Astrocyte (in vitro differentiated cells and primary cell): ENCODE measurements at regions not wholly inside any gene's neighbourhood (a gene's known extent, or its start where the extent isn't known, plus 50 kb on each side); places are given as distances from the start of the nearest gene placed in this dataset.

ENCODE experiments used
- DNase-seq: peaks from one replicate; pipeline ENCODE4 v3.0.0-alpha.2; 2010; ENCODE audit warnings: low read depth
- FAIRE-seq: peaks from 2 replicates; lab custom pipeline; 2011; peaks lifted over from hg19 to GRCh38; lab: Jason Lieb, UNC
- H2AFZ ChIP-seq: 2 replicates; pipeline ENCODE4 v1.6.0; 2012; ENCODE audit warnings: low read depth, low read length, inconsistent platforms
- H3K27ac ChIP-seq: 2 replicates; pipeline ENCODE4 v1.5.1; 2011; ENCODE audit warnings: low read depth, low read length, inconsistent platforms
- H3K27me3 ChIP-seq: 2 replicates; pipeline ENCODE4 v1.6.0; 2011; ENCODE audit warnings: low read length, inconsistent platforms; ENCODE audit not compliant: insufficient read depth
- H3K36me3 ChIP-seq: 2 replicates; pipeline ENCODE4 v1.5.1; 2011; ENCODE audit warnings: low read length, inconsistent platforms; ENCODE audit not compliant: insufficient read depth
- H3K4me1 ChIP-seq: 2 replicates; pipeline ENCODE4 v1.5.1; 2011; ENCODE audit warnings: low read length, inconsistent platforms; ENCODE audit not compliant: insufficient read depth
- H3K4me2 ChIP-seq: 2 replicates; pipeline ENCODE4 v1.6.0; 2012; ENCODE audit warnings: low read length, inconsistent platforms
- H3K4me3 ChIP-seq: 2 replicates; pipeline ENCODE4 v1.5.1; 2011; ENCODE audit warnings: low read depth, mild to moderate bottlenecking, low read length, inconsistent platforms; ENCODE audit not compliant: insufficient read depth
- H3K79me2 ChIP-seq: 2 replicates; pipeline ENCODE4 v1.6.0; 2012; ENCODE audit warnings: mild to moderate bottlenecking, low read length, inconsistent platforms; ENCODE audit not compliant: insufficient read depth
- H3K9ac ChIP-seq: 2 replicates; pipeline ENCODE4 v1.6.0; 2012; ENCODE audit warnings: mild to moderate bottlenecking, low read length, inconsistent platforms
- H3K9me3 ChIP-seq: 2 replicates; pipeline ENCODE4 v1.5.1; 2012; ENCODE audit warnings: low read depth, mild to moderate bottlenecking, low read length, inconsistent platforms; ENCODE audit not compliant: insufficient read depth
- H4K20me1 ChIP-seq: 2 replicates; pipeline ENCODE4 v1.6.0; 2012; ENCODE audit warnings: low read length, inconsistent platforms; ENCODE audit not compliant: insufficient read depth
- H3K27ac Mint-ChIP-seq: one replicate; pipeline ENCODE4 v1.8.0; 2021; ENCODE audit warnings: mild to moderate bottlenecking, mixed read lengths; ENCODE audit not compliant: unreplicated experiment
- H3K27me3 Mint-ChIP-seq: one replicate; pipeline ENCODE4 v1.8.0; 2021; ENCODE audit warnings: low read depth, mixed read lengths; ENCODE audit not compliant: unreplicated experiment
- H3K36me3 Mint-ChIP-seq: one replicate; pipeline ENCODE4 v1.8.0; 2021; ENCODE audit warnings: low read depth, mixed read lengths; ENCODE audit not compliant: unreplicated experiment
- H3K4me1 Mint-ChIP-seq: one replicate; pipeline ENCODE4 v1.8.0; 2021; ENCODE audit warnings: low read depth, mixed read lengths; ENCODE audit not compliant: unreplicated experiment
- H3K4me3 Mint-ChIP-seq: one replicate; pipeline ENCODE4 v1.8.0; 2021; ENCODE audit warnings: mild to moderate bottlenecking, moderate library complexity, mixed read lengths; ENCODE audit not compliant: unreplicated experiment
- H3K9me3 Mint-ChIP-seq: one replicate; pipeline ENCODE4 v1.8.0; 2021; ENCODE audit warnings: mild to moderate bottlenecking, mixed read lengths; ENCODE audit not compliant: unreplicated experiment
- EZH2 ChIP-seq: IDR thresholded peaks from 2 replicates; pipeline ENCODE4 v1.6.1; 2012; ENCODE audit warnings: mild to moderate bottlenecking, low read length, inconsistent platforms; ENCODE audit not compliant: insufficient read depth
- TF ChIP-seq, protein P1 (sequence below): IDR thresholded peaks from 2 replicates; pipeline ENCODE4 v1.5.1; 2011; ENCODE audit warnings: low read depth, mild to moderate bottlenecking, inconsistent platforms, low read length, moderate library complexity; ENCODE audit not compliant: insufficient read depth

DNA sequence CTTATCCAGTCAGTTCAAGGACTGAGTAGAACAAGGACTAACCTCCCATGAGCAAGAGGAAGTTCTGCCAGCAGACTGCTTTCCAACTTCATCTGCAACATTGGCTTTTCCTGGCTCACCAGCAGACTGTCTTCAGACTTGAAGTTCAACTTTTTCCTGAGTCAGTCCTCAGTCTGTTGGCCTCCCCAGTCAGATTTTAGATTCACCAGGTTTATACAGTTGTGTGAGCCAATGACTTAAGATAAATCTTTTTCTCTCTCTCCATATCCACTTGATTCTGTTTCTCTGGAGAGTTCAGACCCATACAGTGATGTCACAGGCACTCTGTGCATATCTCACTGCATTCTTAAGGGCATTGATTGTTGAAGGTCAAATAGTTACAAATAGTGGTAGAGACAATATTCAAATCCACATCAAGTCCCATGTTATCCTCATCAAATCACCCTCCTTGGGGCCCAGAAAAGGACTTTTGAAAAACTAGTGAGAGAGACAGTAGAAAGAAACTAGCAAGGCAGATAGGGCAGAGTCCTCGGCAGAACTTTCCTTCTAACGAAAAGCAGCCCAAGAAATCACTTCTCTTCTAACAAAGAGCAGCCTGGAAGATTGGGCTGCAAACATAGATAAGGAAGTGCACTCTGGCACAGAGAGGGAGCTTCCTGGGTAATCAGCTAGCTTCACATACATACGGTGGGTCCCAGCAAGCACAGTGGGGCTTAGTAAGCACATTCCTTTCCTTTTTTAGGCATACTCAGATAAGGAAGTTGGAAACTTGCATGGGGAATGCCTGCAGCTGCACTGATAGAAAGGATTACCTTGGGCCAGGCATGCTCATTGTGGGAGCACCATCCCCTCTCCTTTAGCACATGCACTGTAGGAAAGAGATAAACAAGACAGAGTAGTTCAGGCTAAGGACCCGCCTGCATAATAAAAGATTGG lies 132.3 kb upstream of the FAM20A start:
- no peaks in the 10 kb centered on the region for H3K36me3 Mint-ChIP-seq

GRCh38 chr17:68732301-68732749 lies 131.2 kb upstream of the FAM20A start:
- peaks cover 5% of the 10 kb centered on the region for H3K9me3 Mint-ChIP-seq
- Histone ChIP-seq H3K4me3 (no peak overlapping the region), H4K20me1 (no peaks in the 10 kb centered on the region), H2AFZ (no peak overlapping the region), H3K79me2 (no peaks in the 10 kb centered on the region), H3K4me2 (no peak overlapping the region), H3K9me3 (no peaks in the 10 kb centered on the region), H3K36me3 (no peaks in the 10 kb centered on the region), H3K9ac (no peak overlapping the region), H3K27me3 (no peaks in the 10 kb centered on the region), H3K4me1 (peaks cover 10% of the 10 kb centered on the region), H3K27ac (no peak overlapping the region)
- H3K27me3 Mint-ChIP-seq = no peaks in the 10 kb centered on the region
- FAIRE-seq = no peak
- TF ChIP-seq, protein P1, sequence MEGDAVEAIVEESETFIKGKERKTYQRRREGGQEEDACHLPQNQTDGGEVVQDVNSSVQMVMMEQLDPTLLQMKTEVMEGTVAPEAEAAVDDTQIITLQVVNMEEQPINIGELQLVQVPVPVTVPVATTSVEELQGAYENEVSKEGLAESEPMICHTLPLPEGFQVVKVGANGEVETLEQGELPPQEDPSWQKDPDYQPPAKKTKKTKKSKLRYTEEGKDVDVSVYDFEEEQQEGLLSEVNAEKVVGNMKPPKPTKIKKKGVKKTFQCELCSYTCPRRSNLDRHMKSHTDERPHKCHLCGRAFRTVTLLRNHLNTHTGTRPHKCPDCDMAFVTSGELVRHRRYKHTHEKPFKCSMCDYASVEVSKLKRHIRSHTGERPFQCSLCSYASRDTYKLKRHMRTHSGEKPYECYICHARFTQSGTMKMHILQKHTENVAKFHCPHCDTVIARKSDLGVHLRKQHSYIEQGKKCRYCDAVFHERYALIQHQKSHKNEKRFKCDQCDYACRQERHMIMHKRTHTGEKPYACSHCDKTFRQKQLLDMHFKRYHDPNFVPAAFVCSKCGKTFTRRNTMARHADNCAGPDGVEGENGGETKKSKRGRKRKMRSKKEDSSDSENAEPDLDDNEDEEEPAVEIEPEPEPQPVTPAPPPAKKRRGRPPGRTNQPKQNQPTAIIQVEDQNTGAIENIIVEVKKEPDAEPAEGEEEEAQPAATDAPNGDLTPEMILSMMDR = no peak
- TF ChIP-seq EZH2 = no peak
- H3K4me3 Mint-ChIP-seq = no peak overlapping the region
- DNase-seq = no peak
- no peaks in the 10 kb centered on the region for H3K36me3 Mint-ChIP-seq
- H3K4me1 Mint-ChIP-seq = peaks cover 21% of the 10 kb centered on the region
- H3K27ac Mint-ChIP-seq = no peak overlapping the region

More for the DNA sequence above, 132.3 kb upstream of the FAM20A start:
- no peak overlapping the region for H3K4me3 Mint-ChIP-seq
- H3K27me3 ChIP-seq = no peaks in the 10 kb centered on the region
- H3K27ac Mint-ChIP-seq = peak overlapping the region; percentile 78
- H3K4me1 Mint-ChIP-seq = peaks cover 21% of the 10 kb centered on the region
- peaks cover 1% of the 10 kb centered on the region for H3K9me3 Mint-ChIP-seq
- no peak overlapping the region for H3K9ac ChIP-seq
- TF ChIP-seq, protein P1 = no peak
- no peak for TF ChIP-seq EZH2
- no peaks in the 10 kb centered on the region for H3K36me3 ChIP-seq
- no peak overlapping the region for H3K27ac ChIP-seq
- no peak overlapping the region for H3K4me3 ChIP-seq
- H3K9me3 ChIP-seq = no peaks in the 10 kb centered on the region
- FAIRE-seq (no peak), DNase-seq (peak; percentile 58)
- no peaks in the 10 kb centered on the region for H3K27me3 Mint-ChIP-seq
- peak overlapping the region; percentile 27 for H2AFZ ChIP-seq
- H3K4me1 ChIP-seq = peaks cover 10% of the 10 kb centered on the region
- H3K79me2 ChIP-seq = no peaks in the 10 kb centered on the region
- H3K4me2 ChIP-seq = peak overlapping the region; percentile 57
- H4K20me1 ChIP-seq = no peaks in the 10 kb centered on the region

DNA sequence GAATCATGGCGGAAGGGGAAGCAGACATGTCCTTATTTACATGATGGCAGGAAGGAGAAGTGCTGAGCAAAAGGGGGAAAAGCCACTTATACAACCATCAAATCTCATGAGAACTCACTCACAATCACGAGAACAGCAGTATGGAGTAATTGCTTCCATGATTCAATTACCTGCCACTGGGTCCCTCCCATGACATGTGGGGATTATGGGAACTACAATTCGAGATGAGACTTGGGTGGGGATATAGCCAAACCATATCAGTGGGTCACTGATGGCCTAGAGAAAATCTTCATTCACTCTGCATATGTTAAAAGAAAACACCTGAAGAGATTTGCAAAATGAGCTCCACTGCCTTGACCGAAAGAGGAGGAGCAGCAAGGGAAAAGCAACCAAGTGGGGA lies 130.3 kb upstream of the FAM20A start:
- Histone ChIP-seq H3K4me3 (no peak overlapping the region), H3K79me2 (no peaks in the 10 kb centered on the region), H3K36me3 (no peaks in the 10 kb centered on the region), H3K4me1 (peaks cover 10% of the 10 kb centered on the region), H3K27me3 (no peaks in the 10 kb centered on the region), H4K20me1 (no peaks in the 10 kb centered on the region), H2AFZ (no peak overlapping the region), H3K4me2 (no peak overlapping the region), H3K9ac (no peak overlapping the region), H3K9me3 (no peaks in the 10 kb centered on the region), H3K27ac (no peak overlapping the region)
- FAIRE-seq = no peak
- no peak for TF ChIP-seq EZH2
- TF ChIP-seq, protein P1 = no peak
- DNase-seq = no peak
- Mint-ChIP-seq H3K27ac (no peak overlapping the region), H3K4me1 (peaks cover 21% of the 10 kb centered on the region), H3K36me3 (no peaks in the 10 kb centered on the region), H3K4me3 (no peak overlapping the region), H3K27me3 (no peaks in the 10 kb centered on the region), H3K9me3 (peaks cover 7% of the 10 kb centered on the region)
